ENCODE measurements at regions not wholly inside any gene's neighbourhood (a gene's known extent, or its start where the extent isn't known, plus 50 kb on each side); places are given as distances from the start of the nearest gene placed in this dataset.

- DNase-seq, result no peak
Measured at GRCh38 chr2:30055548-30055947, 91.3 kb upstream of the YPEL5 start.

GRCh38 chr2:30060562-30060961 lies 86.2 kb upstream of the YPEL5 start:
- no peak for DNase-seq

DNA sequence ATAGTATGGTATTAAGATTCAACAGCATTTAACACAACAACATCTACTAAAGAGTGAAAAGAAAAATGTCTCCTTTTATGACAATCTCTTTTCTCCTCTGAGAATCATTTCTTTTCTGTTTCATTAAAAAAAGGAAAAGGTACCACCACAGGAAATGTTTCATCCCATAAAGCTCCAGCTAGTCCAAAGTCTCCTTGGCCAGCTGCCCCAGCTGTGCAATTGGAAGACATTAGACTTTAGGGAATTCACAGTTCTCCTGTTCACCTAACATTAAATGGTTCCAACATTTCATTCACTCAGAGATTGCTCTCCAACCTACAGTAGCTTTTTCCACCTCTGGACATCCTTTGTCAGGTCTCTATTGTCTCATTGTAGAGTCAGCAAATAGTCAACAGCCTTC lies 78.7 kb upstream of the YPEL5 start:
- DNase-seq, result no peak

DNA sequence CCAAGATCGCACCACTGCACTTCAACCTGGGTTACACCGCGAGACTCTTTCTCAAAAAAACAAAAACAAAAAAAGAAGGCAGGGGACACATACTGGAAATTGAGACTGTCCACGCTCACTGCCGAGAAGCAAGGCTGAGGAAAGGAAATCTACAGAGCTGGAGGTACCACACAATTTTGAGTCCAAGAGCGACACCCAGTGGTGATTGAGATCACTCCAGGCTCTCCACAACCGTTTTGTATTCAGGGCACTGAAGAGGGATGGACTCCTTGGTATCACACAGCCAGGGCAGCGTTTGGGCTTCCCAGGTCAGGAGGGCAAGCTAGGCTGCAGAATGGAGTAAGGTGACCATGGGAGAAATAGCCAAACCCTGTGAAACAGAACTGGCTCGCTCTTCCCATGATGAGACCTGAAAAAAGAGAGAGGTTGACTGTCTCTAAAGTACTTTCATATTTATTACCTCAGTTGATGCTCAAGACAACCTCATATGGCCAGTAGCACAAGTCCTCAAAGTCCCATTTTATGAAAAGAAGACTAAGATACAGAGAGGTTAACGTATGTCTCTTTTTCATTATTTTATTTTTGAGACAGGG lies 74.5 kb upstream of the YPEL5 start:
- peak; percentile 61 for DNase-seq

- no peak for DNase-seq
Measured at GRCh38 chr2:30073523-30073922, 73.3 kb upstream of the YPEL5 start.

DNA sequence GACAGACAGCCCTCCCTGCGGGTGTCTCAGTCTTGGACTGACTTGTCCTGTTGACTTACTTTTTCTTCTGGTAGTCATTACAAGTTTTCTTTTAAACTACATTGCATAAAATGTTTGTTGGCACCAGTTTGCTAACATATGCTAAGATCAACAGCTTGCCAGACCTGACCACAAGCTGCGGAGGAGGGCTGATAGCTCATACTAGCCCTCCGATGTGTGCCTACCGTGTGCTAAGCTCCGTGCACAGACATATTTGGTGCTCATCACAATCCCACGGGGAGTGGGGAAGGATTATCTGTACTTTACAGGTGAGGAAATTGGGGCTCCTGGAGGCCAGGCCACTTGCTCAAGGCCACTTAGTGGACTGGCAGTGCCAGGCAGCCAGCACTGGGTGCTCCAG lies 72.8 kb upstream of the YPEL5 start:
- no peak for DNase-seq

- DNase-seq, result no peak
Measured at GRCh38 chr2:30078521-30078920, 68.3 kb upstream of the YPEL5 start.

DNA sequence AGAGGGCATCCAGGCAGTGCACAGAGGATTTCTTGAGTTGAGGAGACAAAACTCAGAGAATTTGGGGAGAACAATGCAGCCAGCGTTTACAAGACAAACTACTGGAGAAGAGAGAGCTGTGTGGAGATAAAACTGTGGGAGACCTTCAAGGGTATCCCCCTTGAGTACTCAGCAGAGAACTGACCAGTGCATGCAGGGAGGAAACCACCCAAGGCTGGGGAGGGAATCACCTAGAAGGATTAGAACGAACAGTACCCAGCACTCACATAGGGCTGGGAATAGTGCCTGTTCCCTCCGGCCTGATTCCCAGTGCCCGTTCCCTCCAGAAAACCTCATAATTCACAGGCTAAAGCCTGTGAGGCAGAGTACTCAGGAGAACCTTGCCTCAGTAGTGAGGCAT lies 61.9 kb upstream of the YPEL5 start:
- DNase-seq, result no peak

- DNase-seq, result no peak
Measured at GRCh38 chr2:30089171-30089570, 57.6 kb upstream of the YPEL5 start.

GRCh38 chr2:30095402-30095801 lies 51.4 kb upstream of the YPEL5 start:
- no peak for DNase-seq

DNA sequence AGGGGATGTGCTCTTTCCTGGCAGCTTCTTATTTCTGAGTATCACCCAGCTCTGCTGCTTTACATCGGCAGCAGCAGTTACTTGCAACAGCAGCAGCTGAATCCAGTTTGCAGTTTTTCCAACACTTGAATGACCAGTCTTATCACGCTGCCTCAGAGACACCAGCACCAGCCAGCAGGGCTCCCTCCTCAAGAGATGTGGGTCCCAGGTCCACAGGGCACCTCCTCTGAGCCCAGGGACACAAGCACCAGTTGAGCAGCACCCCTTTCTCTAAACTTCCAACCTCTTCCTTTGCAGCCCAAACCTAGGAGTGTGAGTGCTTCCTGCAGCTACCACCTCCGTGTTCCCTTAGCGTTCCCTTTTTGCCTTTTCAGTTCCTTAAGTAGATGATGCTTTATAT lies 50.4 kb upstream of the YPEL5 start:
- no peak for DNase-seq

Data from CD4-positive, alpha-beta T cell treated with Interleukin-17A for 1 hour (primary cell).